Astrocyte (in vitro differentiated cells and primary cell): ENCODE measurements at regions not wholly inside any gene's neighbourhood (a gene's known extent, or its start where the extent isn't known, plus 50 kb on each side); places are given as distances from the start of the nearest gene placed in this dataset.

Experiments
- CTCF ChIP-seq: IDR thresholded peaks from 2 replicates; pipeline ENCODE4 v1.5.1; 2011; ENCODE audit warnings: low read depth, mild to moderate bottlenecking, inconsistent platforms, low read length, moderate library complexity; ENCODE audit not compliant: insufficient read depth
- EZH2 ChIP-seq: IDR thresholded peaks from 2 replicates; pipeline ENCODE4 v1.6.1; 2012; ENCODE audit warnings: mild to moderate bottlenecking, low read length, inconsistent platforms; ENCODE audit not compliant: insufficient read depth

DNA sequence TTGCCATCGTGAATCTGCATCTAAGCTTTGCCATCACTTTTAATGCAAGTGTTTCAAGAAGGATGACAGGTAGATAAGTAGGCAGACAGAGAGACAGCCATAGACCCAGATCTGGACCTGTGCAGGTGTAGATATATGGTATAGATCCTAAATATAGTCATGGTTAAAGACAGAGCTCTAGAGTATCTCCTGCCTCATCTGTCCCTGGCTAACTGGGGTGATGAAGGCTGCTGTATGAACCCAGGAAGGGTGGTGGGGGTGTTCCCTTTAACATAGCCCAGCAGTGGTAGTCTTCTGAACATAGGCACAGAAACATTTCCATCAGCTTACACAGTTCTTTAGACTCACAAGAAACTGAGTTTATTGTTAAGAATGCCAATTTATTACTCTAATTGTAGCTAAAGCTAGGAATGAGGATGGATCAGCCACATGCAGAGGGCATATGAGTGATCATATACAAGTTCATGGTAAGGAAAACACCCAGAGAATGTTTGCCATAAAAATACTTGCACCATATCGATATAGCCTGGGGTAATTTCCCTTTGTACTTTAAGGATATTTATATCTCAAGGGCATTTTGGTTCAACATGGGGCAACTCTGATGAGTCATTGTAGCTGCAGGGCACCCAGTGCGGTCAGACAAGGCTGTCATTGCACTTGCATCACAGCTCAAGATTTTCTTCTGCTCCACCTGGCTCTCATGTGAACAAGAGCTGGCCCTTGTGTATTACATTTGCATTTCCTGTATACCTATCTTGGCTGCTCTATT is 587.2 kb downstream of the EPM2A start:
- TF ChIP-seq EZH2, result no peak
- no peak for TF ChIP-seq CTCF
